ENCODE measurements at regions not wholly inside any gene's neighbourhood (a gene's known extent, or its start where the extent isn't known, plus 50 kb on each side); places are given as distances from the start of the nearest gene placed in this dataset.

DNA sequence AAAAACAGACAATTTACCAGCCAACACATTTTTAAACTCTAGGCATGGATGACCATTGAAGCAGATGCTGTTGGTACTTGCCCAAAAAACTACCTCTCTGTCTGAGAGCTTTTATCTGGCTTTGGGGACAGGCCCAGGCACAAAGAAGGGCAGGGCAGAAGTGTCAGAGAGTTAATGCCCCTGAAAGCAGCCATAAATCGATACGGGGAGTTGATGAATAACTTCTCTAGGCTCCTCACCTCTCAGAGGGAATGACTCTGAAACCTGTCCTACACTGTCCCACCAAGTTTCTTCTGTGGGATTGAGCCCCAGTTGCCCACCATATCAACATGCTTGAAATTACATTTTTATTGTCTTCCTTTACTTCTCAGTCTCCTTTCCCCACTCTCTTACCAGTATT, 113.0 kb upstream of the DAAM1 start (continued):
- TF ChIP-seq, protein P1, sequence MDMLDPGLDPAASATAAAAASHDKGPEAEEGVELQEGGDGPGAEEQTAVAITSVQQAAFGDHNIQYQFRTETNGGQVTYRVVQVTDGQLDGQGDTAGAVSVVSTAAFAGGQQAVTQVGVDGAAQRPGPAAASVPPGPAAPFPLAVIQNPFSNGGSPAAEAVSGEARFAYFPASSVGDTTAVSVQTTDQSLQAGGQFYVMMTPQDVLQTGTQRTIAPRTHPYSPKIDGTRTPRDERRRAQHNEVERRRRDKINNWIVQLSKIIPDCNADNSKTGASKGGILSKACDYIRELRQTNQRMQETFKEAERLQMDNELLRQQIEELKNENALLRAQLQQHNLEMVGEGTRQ (CRISPR knock-in tag; IDR thresholded peaks at IDR 0.05) = no peak
- TF ChIP-seq, protein P2, sequence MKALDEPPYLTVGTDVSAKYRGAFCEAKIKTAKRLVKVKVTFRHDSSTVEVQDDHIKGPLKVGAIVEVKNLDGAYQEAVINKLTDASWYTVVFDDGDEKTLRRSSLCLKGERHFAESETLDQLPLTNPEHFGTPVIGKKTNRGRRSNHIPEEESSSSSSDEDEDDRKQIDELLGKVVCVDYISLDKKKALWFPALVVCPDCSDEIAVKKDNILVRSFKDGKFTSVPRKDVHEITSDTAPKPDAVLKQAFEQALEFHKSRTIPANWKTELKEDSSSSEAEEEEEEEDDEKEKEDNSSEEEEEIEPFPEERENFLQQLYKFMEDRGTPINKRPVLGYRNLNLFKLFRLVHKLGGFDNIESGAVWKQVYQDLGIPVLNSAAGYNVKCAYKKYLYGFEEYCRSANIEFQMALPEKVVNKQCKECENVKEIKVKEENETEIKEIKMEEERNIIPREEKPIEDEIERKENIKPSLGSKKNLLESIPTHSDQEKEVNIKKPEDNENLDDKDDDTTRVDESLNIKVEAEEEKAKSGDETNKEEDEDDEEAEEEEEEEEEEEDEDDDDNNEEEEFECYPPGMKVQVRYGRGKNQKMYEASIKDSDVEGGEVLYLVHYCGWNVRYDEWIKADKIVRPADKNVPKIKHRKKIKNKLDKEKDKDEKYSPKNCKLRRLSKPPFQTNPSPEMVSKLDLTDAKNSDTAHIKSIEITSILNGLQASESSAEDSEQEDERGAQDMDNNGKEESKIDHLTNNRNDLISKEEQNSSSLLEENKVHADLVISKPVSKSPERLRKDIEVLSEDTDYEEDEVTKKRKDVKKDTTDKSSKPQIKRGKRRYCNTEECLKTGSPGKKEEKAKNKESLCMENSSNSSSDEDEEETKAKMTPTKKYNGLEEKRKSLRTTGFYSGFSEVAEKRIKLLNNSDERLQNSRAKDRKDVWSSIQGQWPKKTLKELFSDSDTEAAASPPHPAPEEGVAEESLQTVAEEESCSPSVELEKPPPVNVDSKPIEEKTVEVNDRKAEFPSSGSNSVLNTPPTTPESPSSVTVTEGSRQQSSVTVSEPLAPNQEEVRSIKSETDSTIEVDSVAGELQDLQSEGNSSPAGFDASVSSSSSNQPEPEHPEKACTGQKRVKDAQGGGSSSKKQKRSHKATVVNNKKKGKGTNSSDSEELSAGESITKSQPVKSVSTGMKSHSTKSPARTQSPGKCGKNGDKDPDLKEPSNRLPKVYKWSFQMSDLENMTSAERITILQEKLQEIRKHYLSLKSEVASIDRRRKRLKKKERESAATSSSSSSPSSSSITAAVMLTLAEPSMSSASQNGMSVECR (CRISPR knock-in tag; IDR thresholded peaks at IDR 0.05; ENCODE audit: borderline replicate concordance) = no peak
- TF ChIP-seq CREM (CRISPR knock-in tag; IDR thresholded peaks at IDR 0.05) = no peak
- TF ChIP-seq ATF1 (CRISPR knock-in tag; IDR thresholded peaks at IDR 0.05) = no peak
- TF ChIP-seq, protein P3, sequence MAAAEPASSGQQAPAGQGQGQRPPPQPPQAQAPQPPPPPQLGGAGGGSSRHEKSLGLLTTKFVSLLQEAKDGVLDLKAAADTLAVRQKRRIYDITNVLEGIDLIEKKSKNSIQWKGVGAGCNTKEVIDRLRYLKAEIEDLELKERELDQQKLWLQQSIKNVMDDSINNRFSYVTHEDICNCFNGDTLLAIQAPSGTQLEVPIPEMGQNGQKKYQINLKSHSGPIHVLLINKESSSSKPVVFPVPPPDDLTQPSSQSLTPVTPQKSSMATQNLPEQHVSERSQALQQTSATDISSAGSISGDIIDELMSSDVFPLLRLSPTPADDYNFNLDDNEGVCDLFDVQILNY (CRISPR knock-in tag; IDR thresholded peaks at IDR 0.05) = no peak
- TF ChIP-seq, protein P4, sequence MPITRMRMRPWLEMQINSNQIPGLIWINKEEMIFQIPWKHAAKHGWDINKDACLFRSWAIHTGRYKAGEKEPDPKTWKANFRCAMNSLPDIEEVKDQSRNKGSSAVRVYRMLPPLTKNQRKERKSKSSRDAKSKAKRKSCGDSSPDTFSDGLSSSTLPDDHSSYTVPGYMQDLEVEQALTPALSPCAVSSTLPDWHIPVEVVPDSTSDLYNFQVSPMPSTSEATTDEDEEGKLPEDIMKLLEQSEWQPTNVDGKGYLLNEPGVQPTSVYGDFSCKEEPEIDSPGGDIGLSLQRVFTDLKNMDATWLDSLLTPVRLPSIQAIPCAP (CRISPR knock-in tag; IDR thresholded peaks at IDR 0.05) = no peak
- TF ChIP-seq, protein P5, sequence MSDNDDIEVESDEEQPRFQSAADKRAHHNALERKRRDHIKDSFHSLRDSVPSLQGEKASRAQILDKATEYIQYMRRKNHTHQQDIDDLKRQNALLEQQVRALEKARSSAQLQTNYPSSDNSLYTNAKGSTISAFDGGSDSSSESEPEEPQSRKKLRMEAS (CRISPR knock-in tag; IDR thresholded peaks at IDR 0.05) = no peak

DNA sequence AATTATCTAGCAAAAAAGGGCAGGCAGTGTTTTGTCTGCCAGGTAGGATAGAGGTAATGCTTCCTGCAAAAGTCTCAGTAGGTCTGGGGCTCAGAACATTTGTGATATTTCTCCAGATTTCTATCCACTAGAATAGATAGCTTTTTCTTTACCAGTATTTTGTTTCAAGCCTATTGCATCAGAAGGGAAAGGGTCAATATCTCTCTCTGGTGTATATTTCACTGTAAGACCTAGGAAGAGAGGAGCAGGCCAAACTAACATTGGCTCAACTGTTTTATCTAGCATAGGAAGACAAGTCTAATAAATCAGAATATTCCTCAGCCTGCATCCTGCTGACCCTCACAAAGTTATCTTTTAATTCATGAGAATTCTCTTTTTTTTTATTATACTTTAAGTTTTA, 106.7 kb upstream of the DAAM1 start:
- DNase-seq (ENCODE audit: low spot score) = no peak
- H3K27me3 Mint-ChIP-seq (ENCODE audit: low read depth) = no peaks in the 10 kb centered on the region
- H3K27ac Mint-ChIP-seq = no peak overlapping the region
- POLR2A ChIA-PET = no interaction called here
- no peaks in the 10 kb centered on the region for H3K36me3 Mint-ChIP-seq
- CTCF ChIA-PET = no interaction called here
- peaks cover 5% of the 10 kb centered on the region; the same call in 1 of the 2 replicates for H3K9me3 Mint-ChIP-seq
- no peak for ATAC-seq
- 0 out of 2 replicates have a peak, but pooled peaks cover 2% of the 10 kb centered on the region for H3K4me1 Mint-ChIP-seq
- no peak overlapping the region for H3K4me3 Mint-ChIP-seq
- TF ChIP-seq NFYB (CRISPR knock-in tag; conservative IDR thresholded peaks at IDR 0.05; ENCODE audit: low read depth) (no peak), MYBL2 (CRISPR knock-in tag; IDR thresholded peaks at IDR 0.05) (no peak), TEAD1 (CRISPR knock-in tag; IDR thresholded peaks at IDR 0.05) (no peak), SOX15 (CRISPR knock-in tag; IDR thresholded peaks at IDR 0.05) (no peak), ZNF416 (CRISPR knock-in tag; IDR thresholded peaks at IDR 0.05) (no peak), ZNF219 (CRISPR knock-in tag; IDR thresholded peaks at IDR 0.05; ENCODE audit: borderline replicate concordance) (no peak), NR3C1 (CRISPR knock-in tag; conservative IDR thresholded peaks at IDR 0.05; ENCODE audit: low read depth) (no peak), FOXJ3 (CRISPR knock-in tag; IDR thresholded peaks at IDR 0.05; ENCODE audit: borderline replicate concordance) (no peak), OVOL2 (CRISPR knock-in tag; IDR thresholded peaks at IDR 0.05; ENCODE audit: borderline replicate concordance) (no peak), ZBTB21 (CRISPR knock-in tag; IDR thresholded peaks at IDR 0.05; ENCODE audit: borderline replicate concordance) (no peak), ZNF317 (CRISPR knock-in tag; IDR thresholded peaks at IDR 0.05; ENCODE audit: borderline replicate concordance, low read depth) (no peak), NR2C2 (CRISPR knock-in tag; IDR thresholded peaks at IDR 0.05) (no peak)
- TF ChIP-seq, protein P6, sequence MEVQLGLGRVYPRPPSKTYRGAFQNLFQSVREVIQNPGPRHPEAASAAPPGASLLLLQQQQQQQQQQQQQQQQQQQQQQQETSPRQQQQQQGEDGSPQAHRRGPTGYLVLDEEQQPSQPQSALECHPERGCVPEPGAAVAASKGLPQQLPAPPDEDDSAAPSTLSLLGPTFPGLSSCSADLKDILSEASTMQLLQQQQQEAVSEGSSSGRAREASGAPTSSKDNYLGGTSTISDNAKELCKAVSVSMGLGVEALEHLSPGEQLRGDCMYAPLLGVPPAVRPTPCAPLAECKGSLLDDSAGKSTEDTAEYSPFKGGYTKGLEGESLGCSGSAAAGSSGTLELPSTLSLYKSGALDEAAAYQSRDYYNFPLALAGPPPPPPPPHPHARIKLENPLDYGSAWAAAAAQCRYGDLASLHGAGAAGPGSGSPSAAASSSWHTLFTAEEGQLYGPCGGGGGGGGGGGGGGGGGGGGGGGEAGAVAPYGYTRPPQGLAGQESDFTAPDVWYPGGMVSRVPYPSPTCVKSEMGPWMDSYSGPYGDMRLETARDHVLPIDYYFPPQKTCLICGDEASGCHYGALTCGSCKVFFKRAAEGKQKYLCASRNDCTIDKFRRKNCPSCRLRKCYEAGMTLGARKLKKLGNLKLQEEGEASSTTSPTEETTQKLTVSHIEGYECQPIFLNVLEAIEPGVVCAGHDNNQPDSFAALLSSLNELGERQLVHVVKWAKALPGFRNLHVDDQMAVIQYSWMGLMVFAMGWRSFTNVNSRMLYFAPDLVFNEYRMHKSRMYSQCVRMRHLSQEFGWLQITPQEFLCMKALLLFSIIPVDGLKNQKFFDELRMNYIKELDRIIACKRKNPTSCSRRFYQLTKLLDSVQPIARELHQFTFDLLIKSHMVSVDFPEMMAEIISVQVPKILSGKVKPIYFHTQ (CRISPR knock-in tag; IDR thresholded peaks at IDR 0.05) = no peak
- TF ChIP-seq, protein P7, sequence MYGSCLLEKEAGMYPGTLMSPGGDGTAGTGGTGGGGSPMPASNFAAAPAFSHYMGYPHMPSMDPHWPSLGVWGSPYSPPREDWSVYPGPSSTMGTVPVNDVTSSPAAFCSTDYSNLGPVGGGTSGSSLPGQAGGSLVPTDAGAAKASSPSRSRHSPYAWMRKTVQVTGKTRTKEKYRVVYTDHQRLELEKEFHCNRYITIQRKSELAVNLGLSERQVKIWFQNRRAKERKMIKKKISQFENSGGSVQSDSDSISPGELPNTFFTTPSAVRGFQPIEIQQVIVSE (CRISPR knock-in tag; IDR thresholded peaks at IDR 0.05; ENCODE audit: borderline replicate concordance) = no peak
- TF ChIP-seq, protein P8, sequence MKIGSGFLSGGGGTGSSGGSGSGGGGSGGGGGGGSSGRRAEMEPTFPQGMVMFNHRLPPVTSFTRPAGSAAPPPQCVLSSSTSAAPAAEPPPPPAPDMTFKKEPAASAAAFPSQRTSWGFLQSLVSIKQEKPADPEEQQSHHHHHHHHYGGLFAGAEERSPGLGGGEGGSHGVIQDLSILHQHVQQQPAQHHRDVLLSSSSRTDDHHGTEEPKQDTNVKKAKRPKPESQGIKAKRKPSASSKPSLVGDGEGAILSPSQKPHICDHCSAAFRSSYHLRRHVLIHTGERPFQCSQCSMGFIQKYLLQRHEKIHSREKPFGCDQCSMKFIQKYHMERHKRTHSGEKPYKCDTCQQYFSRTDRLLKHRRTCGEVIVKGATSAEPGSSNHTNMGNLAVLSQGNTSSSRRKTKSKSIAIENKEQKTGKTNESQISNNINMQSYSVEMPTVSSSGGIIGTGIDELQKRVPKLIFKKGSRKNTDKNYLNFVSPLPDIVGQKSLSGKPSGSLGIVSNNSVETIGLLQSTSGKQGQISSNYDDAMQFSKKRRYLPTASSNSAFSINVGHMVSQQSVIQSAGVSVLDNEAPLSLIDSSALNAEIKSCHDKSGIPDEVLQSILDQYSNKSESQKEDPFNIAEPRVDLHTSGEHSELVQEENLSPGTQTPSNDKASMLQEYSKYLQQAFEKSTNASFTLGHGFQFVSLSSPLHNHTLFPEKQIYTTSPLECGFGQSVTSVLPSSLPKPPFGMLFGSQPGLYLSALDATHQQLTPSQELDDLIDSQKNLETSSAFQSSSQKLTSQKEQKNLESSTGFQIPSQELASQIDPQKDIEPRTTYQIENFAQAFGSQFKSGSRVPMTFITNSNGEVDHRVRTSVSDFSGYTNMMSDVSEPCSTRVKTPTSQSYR (CRISPR knock-in tag; IDR thresholded peaks at IDR 0.05) = no peak
- TF ChIP-seq, protein P9, sequence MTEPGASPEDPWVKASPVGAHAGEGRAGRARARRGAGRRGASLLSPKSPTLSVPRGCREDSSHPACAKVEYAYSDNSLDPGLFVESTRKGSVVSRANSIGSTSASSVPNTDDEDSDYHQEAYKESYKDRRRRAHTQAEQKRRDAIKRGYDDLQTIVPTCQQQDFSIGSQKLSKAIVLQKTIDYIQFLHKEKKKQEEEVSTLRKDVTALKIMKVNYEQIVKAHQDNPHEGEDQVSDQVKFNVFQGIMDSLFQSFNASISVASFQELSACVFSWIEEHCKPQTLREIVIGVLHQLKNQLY (CRISPR knock-in tag; IDR thresholded peaks at IDR 0.05) = no peak
